Gastroesophageal sphincter (tissue), 4 donors: ENCODE measurements at regions not wholly inside any gene's neighbourhood (a gene's known extent, or its start where the extent isn't known, plus 50 kb on each side); places are given as distances from the start of the nearest gene placed in this dataset.
"Not testable (repeated sequence)": the region's sequence is repeated elsewhere in the genome, so short reads cannot be mapped to it uniquely, and the experiment has no call there.

Source experiments
- ATAC-seq: fragments of 150-250 bp; one replicate; pipeline ENCODE4 v1.9.1; 2016; ENCODE audit warnings: mild to moderate bottlenecking, moderate library complexity
- H3K27ac ChIP-seq, 4 donors: fragments of 200-600 bp; sonication (generic) in 3 of 4; 1 replicate in 3 of 4; 2 replicates in 1 of 4; pipeline ENCODE4 v1.5.1; 2016 to 2019
- H3K27me3 ChIP-seq: fragments of 200-600 bp; sonication (generic); one replicate; pipeline ENCODE4 v1.5.1; 2019
- H3K36me3 ChIP-seq, 2 donors: fragments of 200-600 bp; sonication (generic); one replicate each; pipeline ENCODE4 v1.5.1; 2019; ENCODE audit warnings: control low read depth in 1 of 2
- H3K4me1 ChIP-seq, 3 donors: fragments of 200-600 bp; sonication (generic); 1 replicate in 2 of 3; 2 replicates in 1 of 3; pipeline ENCODE4 v1.5.1; 2016 to 2019; ENCODE audit warnings: control low read depth in 2 of 3
- H3K4me3 ChIP-seq, 2 donors: fragments of 200-600 bp; sonication (generic); one replicate each; pipeline ENCODE4 v1.5.1; 2019; ENCODE audit warnings: mild to moderate bottlenecking in 1 of 2, moderate library complexity in 1 of 2
- H3K9me3 ChIP-seq, 3 donors: fragments of 200-600 bp; sonication (generic); one replicate each; pipeline ENCODE4 v1.5.1; 2017 to 2019; ENCODE audit warnings: control low read depth in 2 of 3
- EP300 ChIP-seq: sonication (generic); formaldehyde crosslinking; IDR thresholded peaks from one replicate; pipeline ENCODE4 v1.6.1; 2017; ENCODE audit warnings: antibody characterized with exemption, mild to moderate bottlenecking
- POLR2A ChIP-seq, 2 donors: fragments of 450-650 bp; IDR thresholded peaks; one replicate each; pipeline ENCODE4 v1.6.1; 2017; ENCODE audit warnings: antibody characterized with exemption in 2 of 2, mild to moderate bottlenecking in 2 of 2, moderate library complexity in 1 of 2
- POLR2AphosphoS5 ChIP-seq: sonication (generic); formaldehyde crosslinking; IDR thresholded peaks from one replicate; pipeline ENCODE4 v1.6.1; 2017; ENCODE audit warnings: antibody characterized with exemption
- WGBS, 2 donors: methylation state at CpG; one replicate each; pipeline ENCODE4 v1.1.5; 2018; ENCODE audit warnings: low coverage in 1 of 2; 5-methylcytosine and 5-hydroxymethylcytosine counted together
- TF ChIP-seq, protein P1 (sequence below), 4 experiments: fragments of 200-600 bp in 2 of 4; fragments of 450-650 bp in 2 of 4; sonication (generic) in 1 of 4; IDR thresholded peaks; one replicate each; pipeline ENCODE4 v1.5.1; 2017 to 2019; ENCODE audit warnings: antibody characterized with exemption in 4 of 4, mild to moderate bottlenecking in 2 of 4, moderate library complexity in 2 of 4

DNA sequence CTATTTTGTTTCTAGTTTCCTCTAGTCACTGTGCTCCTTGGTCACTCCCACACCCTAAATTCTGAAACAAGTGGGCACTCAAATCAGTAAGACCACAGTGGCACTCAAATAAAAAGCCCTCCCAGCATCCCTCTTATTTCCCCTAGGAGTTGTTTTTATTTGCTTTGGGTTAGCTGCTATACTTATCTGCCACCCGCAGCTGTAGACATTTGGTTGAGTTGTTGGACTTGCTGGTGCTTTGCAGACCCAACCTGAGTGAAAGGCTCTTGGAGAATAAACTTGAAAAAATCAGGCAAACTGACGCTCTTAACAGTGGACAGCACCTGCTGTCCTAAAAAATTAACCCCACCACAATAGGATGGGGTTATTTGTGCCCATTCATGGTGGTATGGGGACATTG is 203.0 kb downstream of the SPATA31A6 start:
- H3K36me3 ChIP-seq: no peaks in the 10 kb centered on the region
- TF ChIP-seq POLR2A (IDR thresholded peaks at IDR 0.05): no peak
- no peak for TF ChIP-seq EP300
- TF ChIP-seq, protein P1, sequence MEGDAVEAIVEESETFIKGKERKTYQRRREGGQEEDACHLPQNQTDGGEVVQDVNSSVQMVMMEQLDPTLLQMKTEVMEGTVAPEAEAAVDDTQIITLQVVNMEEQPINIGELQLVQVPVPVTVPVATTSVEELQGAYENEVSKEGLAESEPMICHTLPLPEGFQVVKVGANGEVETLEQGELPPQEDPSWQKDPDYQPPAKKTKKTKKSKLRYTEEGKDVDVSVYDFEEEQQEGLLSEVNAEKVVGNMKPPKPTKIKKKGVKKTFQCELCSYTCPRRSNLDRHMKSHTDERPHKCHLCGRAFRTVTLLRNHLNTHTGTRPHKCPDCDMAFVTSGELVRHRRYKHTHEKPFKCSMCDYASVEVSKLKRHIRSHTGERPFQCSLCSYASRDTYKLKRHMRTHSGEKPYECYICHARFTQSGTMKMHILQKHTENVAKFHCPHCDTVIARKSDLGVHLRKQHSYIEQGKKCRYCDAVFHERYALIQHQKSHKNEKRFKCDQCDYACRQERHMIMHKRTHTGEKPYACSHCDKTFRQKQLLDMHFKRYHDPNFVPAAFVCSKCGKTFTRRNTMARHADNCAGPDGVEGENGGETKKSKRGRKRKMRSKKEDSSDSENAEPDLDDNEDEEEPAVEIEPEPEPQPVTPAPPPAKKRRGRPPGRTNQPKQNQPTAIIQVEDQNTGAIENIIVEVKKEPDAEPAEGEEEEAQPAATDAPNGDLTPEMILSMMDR (IDR thresholded peaks at IDR 0.05): no peak
- no peak for TF ChIP-seq POLR2AphosphoS5
- H3K27ac ChIP-seq: no peak overlapping the region
- no peak for ATAC-seq
- WGBS, 2 donors: 47 to 70% methylated on average over 2 of the region's 2 CpGs
- no peaks in the 10 kb centered on the region for H3K27me3 ChIP-seq
- H3K9me3 ChIP-seq: no peaks in the 10 kb centered on the region
- H3K4me3 ChIP-seq: no peak overlapping the region
- H3K4me1 ChIP-seq: peaks cover 0 to 7% (median 0%) of the 10 kb centered on the region in 3 donors

DNA sequence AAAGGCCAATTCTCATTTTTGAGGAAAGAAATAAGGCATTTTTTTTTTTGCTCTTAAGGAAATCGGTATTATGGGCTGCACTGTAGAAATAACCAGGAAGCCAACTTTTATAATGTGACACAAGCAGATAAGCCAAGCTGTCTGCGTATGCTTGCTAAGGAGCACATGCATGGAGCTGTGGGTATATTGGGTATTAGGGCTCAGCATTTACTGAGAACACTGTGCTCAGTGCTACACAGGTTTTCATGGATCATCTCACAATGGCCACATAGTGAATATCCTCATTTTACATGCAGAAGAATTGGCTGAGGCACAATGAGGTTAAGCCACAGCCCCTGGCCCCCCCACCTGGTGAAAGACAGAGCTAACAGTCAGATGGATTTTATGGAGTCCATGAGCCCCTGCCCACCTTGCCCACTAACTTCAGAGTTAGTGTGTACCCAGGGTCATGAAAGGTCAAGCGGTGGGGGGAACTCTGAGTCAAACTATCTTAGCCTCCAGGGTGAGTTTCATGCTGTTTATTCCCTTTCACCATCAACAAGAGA is 204.8 kb downstream of the SPATA31A6 start:
- Histone ChIP-seq H3K36me3 (no peaks in the 10 kb centered on the region), H3K27ac (no peak overlapping the region), H3K27me3 (no peaks in the 10 kb centered on the region), H3K9me3 (no peaks in the 10 kb centered on the region), H3K4me3 (no peak overlapping the region), H3K4me1 (peaks cover 0 to 7% (median 0%) of the 10 kb centered on the region in 3 donors)
- TF ChIP-seq POLR2AphosphoS5 (no peak), POLR2A (IDR thresholded peaks at IDR 0.05) (no peak), EP300 (no peak)
- TF ChIP-seq, protein P1 (IDR thresholded peaks at IDR 0.05): no peak
- 88 to 91% methylated on average over 3 of the region's 3 CpGs for WGBS, 2 donors
- ATAC-seq: peak; percentile 22

DNA sequence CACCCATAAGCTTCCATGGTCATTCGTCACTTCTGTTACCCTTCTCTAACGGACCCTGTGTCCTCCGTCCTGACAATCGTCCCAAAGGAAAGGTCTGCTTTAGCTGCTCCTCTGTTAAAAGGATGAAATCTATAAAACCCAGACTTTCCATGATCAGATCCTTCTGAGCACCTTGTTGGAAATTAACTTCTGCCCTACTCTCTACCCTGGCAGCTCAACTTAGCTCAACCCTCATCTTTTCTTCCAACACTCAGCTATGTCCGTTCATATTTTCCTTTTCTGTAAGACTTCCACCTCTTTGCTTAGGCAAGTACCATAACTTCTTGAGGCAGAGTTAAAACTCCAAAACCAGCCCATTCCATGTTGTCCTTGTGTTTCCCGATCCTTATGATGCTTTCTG is 205.4 kb downstream of the SPATA31A6 start:
- Histone ChIP-seq H3K4me3 (no peak overlapping the region), H3K27me3 (no peaks in the 10 kb centered on the region), H3K9me3 (no peaks in the 10 kb centered on the region), H3K36me3 (no peaks in the 10 kb centered on the region), H3K4me1 (peaks cover 0 to 7% (median 0%) of the 10 kb centered on the region in 3 donors), H3K27ac (no peak overlapping the region)
- no peak for TF ChIP-seq EP300
- TF ChIP-seq, protein P1 (IDR thresholded peaks at IDR 0.05): no peak
- TF ChIP-seq POLR2AphosphoS5: no peak
- no peak for TF ChIP-seq POLR2A (IDR thresholded peaks at IDR 0.05)
- no peak for ATAC-seq
- 72 to 74% methylated on average over 6 of the region's 6 CpGs for WGBS, 2 donors

DNA sequence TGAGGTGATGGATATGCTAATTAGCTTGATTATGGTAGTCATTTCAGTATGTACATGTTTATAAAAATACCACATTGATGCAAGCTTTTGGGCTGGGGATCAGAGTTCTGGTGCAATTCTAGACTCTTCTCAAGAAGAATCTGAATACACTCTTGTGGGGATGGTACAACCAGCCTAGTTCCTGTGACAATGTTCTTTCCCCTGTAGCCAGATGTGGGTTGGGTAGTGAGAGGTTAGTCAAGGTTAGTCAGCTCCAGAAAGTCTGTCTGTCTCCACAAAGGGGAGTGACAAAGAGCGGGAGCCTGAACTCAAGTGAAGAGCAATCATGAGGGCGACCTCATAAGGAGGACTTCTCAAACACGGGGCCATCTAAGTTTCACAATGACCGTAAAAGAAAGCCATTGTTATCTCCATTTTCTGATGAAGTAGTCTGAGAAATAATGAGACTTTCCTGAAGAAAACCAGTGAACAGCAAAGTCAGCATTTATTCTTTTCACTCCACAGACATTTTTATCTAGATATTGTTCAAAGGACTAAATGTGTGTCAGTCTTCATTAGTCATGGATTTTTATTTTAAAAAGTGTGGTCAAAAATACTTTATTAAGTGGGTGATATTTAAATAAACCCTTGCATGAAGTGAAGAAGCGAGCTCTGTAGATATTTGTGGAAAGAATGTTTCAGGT is 209.5 kb downstream of the SPATA31A6 start:
- peaks cover 0 to 28% (median 0%) of the 10 kb centered on the region in 3 donors for H3K4me1 ChIP-seq
- not testable (repeated sequence) for H3K4me3 ChIP-seq, H3K9me3 ChIP-seq, H3K36me3 ChIP-seq, H3K27me3 ChIP-seq, ATAC-seq, H3K27ac ChIP-seq
- 92 to 97% methylated on average over 3 to 5 of the region's 5 CpGs for WGBS, 2 donors

DNA sequence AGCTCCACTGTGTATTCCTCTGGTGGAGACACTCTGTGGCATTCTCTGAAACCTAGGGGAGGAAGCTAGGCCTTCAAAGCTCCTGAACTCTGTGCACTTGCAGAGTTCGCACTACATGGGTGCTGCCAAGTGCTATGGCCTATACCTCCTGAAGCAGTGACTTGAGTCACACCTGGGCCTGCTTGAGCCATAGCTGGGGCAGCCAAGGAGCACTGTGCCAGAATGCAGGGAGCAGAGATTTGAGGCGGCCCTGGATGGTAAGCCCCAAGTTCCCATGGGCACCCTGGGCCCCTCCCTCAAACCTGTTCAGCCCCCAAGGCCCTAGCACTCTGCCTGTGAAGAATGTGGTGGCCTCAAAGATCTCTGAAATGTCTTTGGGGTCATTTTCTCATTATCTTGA is 212.9 kb downstream of the SPATA31A6 start:
- Histone ChIP-seq H3K27ac (peak overlapping the region in 3 of 4 donors; percentile 56 to 69 (median 66)), H3K27me3 (no peaks in the 10 kb centered on the region), H3K4me1 (peaks cover 0 to 28% (median 0%) of the 10 kb centered on the region in 3 donors), H3K9me3 (no peaks in the 10 kb centered on the region), H3K4me3 (no peak overlapping the region), H3K36me3 (no peaks in the 10 kb centered on the region)
- 60 to 92% methylated on average over 1 to 2 of the region's 2 CpGs for WGBS, 2 donors
- TF ChIP-seq POLR2A (IDR thresholded peaks at IDR 0.05): no peak
- TF ChIP-seq POLR2AphosphoS5: no peak
- TF ChIP-seq, protein P1 (IDR thresholded peaks at IDR 0.05): no peak
- no peak for TF ChIP-seq EP300
- peak; percentile 26 for ATAC-seq

DNA sequence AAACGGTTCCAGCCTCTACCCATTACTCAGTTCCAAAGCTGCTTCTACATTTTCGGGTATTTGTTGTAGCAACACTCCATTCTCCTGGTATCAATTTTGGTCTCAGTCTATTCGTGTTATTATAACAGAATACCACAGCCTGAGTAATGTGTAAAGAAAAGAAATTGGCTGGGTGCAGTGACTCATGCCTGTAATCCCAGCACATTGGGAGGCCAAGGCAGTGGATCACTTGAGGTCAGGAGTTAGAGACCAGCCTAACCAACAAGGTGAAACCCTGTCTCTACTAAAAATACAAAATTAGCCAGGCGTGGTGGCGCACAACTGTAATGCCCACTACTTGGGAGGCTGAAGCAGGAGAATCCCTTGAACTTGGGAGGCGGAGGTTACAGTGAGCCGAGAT is 213.9 kb downstream of the SPATA31A6 start:
- H3K9me3 ChIP-seq, ATAC-seq, H3K36me3 ChIP-seq, H3K4me3 ChIP-seq, H3K27me3 ChIP-seq: not testable (repeated sequence)
- WGBS, 2 donors: 21 to 53% methylated on average over 2 of the region's 7 CpGs
- peaks cover 0 to 28% (median 0%) of the 10 kb centered on the region in 3 donors for H3K4me1 ChIP-seq
- peak overlapping the region in 3 of 4 donors; percentile 2 to 66 (median 56) for H3K27ac ChIP-seq

DNA sequence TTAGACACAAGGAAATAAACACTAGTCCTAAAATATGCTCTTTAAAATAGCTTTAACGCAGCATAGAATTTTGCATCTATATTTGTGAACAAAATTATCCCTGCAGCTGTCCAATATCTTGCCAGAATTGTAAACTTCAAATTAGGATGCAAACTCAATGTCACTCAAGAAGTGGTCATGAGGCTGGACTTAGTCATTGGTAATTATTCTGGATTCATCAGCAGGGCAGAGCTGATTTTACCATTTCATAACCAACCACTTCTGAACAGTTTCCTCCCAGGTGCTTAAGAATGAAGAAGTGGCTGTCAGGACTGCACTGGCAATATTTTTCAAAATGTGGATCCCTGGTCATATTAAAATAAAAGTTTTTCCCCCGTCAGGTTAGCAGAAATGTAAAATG is 219.5 kb downstream of the SPATA31A6 start:
- not testable (repeated sequence) for H3K27ac ChIP-seq, H3K36me3 ChIP-seq, ATAC-seq, H3K27me3 ChIP-seq, H3K4me1 ChIP-seq, H3K4me3 ChIP-seq, H3K9me3 ChIP-seq
- 50 to 68% methylated on average over 2 of the region's 2 CpGs for WGBS, 2 donors

DNA sequence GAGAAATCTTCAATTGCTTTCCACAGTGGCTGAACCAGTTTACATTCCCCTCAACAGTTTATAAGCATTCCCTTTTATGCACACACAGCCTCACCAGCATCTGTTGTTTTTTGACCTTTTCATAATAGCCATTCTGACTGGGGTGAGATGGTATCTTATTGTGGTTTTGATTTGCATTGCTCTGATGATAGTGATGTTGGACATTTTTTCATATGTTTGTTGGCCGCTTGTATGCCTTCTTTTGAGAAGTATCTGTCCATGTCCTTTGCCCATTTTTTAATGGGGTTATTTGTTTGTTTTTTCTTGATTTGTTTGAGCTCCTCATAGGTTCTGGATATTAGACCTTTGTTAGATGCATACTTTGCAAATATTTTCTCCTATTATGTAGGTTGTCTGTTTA is 226.1 kb downstream of the SPATA31A6 start:
- WGBS, 2 donors: no CpG with 5 or more reads among the region's 1 CpG
- H3K4me3 ChIP-seq, H3K36me3 ChIP-seq, H3K9me3 ChIP-seq, H3K4me1 ChIP-seq, H3K27ac ChIP-seq, H3K27me3 ChIP-seq, ATAC-seq: not testable (repeated sequence)

DNA sequence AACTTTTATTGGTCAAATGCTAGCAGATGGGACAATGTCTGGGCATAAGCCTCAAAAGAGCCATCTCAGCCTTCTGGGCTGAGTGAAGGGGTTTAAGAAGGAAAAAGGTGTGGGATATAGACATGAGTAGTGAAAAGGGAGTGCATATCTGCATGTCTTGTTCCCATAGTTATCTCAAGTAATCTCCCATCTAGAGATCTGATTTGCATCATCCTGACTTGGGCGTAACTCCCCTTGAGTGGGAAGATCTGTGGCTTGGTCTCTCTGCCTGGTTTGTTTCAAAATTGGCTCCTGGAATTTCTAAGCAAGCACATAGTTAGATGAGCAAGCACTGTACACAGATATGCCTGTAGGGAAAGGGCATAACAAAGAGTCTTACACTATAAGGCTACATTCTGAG is 228.9 kb downstream of the SPATA31A6 start:
- H3K27ac ChIP-seq, H3K4me3 ChIP-seq, H3K9me3 ChIP-seq, H3K36me3 ChIP-seq, H3K4me1 ChIP-seq, ATAC-seq, H3K27me3 ChIP-seq: not testable (repeated sequence)
- 78 to 100% methylated on average over 1 of the region's 1 CpG for WGBS, 2 donors
